ENCODE measurements at regions not wholly inside any gene's neighbourhood (a gene's known extent, or its start where the extent isn't known, plus 50 kb on each side); places are given as distances from the start of the nearest gene placed in this dataset.

DNA sequence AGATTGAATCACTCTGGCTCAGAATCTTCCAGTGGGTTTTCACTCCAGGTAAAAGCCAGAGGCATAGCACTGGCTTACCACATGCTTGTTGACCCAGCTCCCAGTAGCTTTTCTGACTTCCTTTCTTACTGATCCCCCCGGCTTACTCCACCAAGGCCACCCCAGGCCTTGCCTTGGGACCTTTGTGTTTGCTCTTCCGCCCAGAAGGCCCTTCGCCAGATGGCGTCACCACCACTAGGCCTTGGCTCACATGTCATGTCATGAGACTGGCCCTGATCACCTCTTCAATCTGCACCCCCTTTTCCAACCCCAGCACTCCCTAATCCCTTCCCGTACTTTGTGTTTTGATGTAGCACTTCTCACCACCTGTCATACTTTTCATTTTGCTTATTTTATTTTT, 98.5 kb upstream of the UMPS start:
- Histone ChIP-seq H3K4me2 (ENCODE audit: insufficient read depth, low read length) (no peak overlapping the region), H3K27ac (ENCODE audit: insufficient read depth, low read depth, low read length) (no peak overlapping the region), H4K20me1 (replicated peaks; ENCODE audit: control insufficient read depth, extremely low read depth, insufficient read depth, low read length) (no peaks in the 10 kb centered on the region), H2AFZ (ENCODE audit: low read depth, low read length) (no peak overlapping the region), H3K79me2 (ENCODE audit: control insufficient read depth, insufficient read depth, low read length) (no peaks in the 10 kb centered on the region), H3K36me3 (ENCODE audit: control insufficient read depth in 2 of 2, extremely low read depth in 1 of 2, insufficient read depth in 2 of 2, low read length in 2 of 2) (no peaks in the 10 kb centered on the region), H3K27me3 (ENCODE audit: control insufficient read depth in 2 of 2, insufficient read depth in 2 of 2, low read length in 2 of 2) (peaks cover 0 to 1% of the 10 kb centered on the region in 2 experiments), H3K9me1 (replicated peaks; ENCODE audit: control insufficient read depth, extremely low read depth, insufficient read depth, low read length) (no peaks in the 10 kb centered on the region), H3K9me3 (replicated peaks; ENCODE audit: control insufficient read depth, insufficient read depth, low read length) (no peaks in the 10 kb centered on the region), H3K4me3 (replicated peaks in 1 of 3; ENCODE audit: insufficient read depth in 1 of 3, low read depth in 1 of 3, low read length in 3 of 3) (no peak overlapping the region), H3K4me1 (ENCODE audit: control insufficient read depth, extremely low read depth, insufficient read depth, low read length) (no peaks in the 10 kb centered on the region), H3K9ac (replicated peaks; ENCODE audit: extremely low read depth, insufficient read depth, low read length) (no peak overlapping the region)
- dilution Hi-C loops (cut with MboI; ENCODE audit: extremely low pct_ligation_motif_present, low sequenced_read_pairs): no loop called here
- DNase-seq (ENCODE audit: low read depth, low spot score) (no peak), FAIRE-seq (no peak)
- no TSS peak for BruUV-seq (replicated peaks)
- TF ChIP-seq, protein P1, sequence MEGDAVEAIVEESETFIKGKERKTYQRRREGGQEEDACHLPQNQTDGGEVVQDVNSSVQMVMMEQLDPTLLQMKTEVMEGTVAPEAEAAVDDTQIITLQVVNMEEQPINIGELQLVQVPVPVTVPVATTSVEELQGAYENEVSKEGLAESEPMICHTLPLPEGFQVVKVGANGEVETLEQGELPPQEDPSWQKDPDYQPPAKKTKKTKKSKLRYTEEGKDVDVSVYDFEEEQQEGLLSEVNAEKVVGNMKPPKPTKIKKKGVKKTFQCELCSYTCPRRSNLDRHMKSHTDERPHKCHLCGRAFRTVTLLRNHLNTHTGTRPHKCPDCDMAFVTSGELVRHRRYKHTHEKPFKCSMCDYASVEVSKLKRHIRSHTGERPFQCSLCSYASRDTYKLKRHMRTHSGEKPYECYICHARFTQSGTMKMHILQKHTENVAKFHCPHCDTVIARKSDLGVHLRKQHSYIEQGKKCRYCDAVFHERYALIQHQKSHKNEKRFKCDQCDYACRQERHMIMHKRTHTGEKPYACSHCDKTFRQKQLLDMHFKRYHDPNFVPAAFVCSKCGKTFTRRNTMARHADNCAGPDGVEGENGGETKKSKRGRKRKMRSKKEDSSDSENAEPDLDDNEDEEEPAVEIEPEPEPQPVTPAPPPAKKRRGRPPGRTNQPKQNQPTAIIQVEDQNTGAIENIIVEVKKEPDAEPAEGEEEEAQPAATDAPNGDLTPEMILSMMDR (IDR thresholded peaks at IDR 0.05; ENCODE audit: extremely low read depth in 1 of 2, insufficient read depth in 1 of 2, low read depth in 1 of 2, low read length in 2 of 2): no peak
- no peak for TF ChIP-seq POLR2A (IDR thresholded peaks at IDR 0.05; ENCODE audit: low read depth, low read length)
- TF ChIP-seq GATA2 (IDR thresholded peaks at IDR 0.05; ENCODE audit: insufficient read depth, insufficient read length, low read depth, low read length): no peak
- no peak for TF ChIP-seq FOS (IDR thresholded peaks at IDR 0.05; ENCODE audit: borderline replicate concordance, insufficient read depth, low read length)
- TF ChIP-seq POLR2AphosphoS5 (IDR thresholded peaks at IDR 0.05; ENCODE audit: insufficient read depth, low read depth, low read length): no peak
- no peak for TF ChIP-seq EZH2 (IDR thresholded peaks at IDR 0.05; ENCODE audit: borderline replicate concordance, low read depth, low read length, severe bottlenecking)
- no peak for TF ChIP-seq MYC (IDR thresholded peaks at IDR 0.05; ENCODE audit: low read depth, low read length)
- TF ChIP-seq, protein P2, sequence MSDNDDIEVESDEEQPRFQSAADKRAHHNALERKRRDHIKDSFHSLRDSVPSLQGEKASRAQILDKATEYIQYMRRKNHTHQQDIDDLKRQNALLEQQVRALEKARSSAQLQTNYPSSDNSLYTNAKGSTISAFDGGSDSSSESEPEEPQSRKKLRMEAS (IDR thresholded peaks at IDR 0.05; ENCODE audit: insufficient read depth, insufficient read length): no peak
- TF ChIP-seq JUN (IDR thresholded peaks at IDR 0.05; ENCODE audit: borderline replicate concordance, insufficient read depth, insufficient read length, low read depth): no peak
- CTCF ChIA-PET: no interaction called here
- POLR2A ChIA-PET: no interaction called here
- intact Hi-C loops (cut with micrococcal nuclease): no loop called here
